ENCODE measurements at regions not wholly inside any gene's neighbourhood (a gene's known extent, or its start where the extent isn't known, plus 50 kb on each side); places are given as distances from the start of the nearest gene placed in this dataset.
"Not testable (repeated sequence)": the region's sequence is repeated elsewhere in the genome, so short reads cannot be mapped to it uniquely, and the experiment has no call there.

DNA sequence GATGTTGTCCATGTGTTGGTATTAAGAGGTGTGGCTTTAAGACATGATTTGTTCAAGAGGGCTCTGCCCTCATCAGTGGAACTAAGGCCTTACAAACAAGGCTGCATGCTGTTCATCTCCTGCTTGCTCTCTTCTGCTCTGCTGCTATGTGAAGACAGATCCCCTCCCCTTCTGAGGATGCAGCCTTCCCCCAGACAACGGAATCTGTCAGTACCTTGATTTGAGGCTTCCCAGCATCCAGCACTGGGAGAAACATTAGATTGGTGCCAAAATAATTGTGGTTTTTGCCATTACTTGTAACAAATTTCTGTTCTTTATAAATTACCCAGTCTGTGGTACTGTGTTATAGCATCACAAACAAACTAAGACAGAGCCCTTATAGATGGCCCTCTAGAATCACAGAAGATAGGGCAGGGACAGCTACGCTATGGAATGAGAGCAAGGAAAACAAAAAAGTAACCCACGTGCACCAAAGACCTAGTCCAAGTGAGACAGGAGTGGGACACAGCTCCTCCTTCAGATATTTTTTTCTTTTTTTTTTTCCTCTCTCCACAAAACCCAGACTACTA, 151.5 kb upstream of the RXFP2 start:
- no peak for ATAC-seq
- no peak for DNase-seq
- intact Hi-C loops (cut with DNase I) = no loop called here

DNA sequence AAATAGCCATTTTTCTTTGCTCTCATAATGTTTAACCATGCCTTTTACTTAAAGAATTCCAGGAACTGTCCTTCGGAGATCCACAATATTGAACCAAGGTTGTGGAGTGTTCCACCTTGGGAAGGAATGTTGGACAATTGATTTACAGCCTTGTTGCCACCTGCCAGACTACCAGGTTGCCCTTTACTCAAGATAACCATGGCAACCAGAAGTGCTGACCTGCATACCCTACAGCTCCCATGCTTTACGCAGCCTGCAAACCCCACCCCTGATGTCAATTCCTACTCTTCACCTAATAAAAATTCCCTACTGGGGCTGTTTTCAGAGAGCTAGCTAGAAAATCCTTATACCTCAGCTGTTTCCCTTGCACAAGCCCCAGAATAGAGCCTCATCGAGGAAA, 151.0 kb upstream of the RXFP2 start:
- DNase-seq (no peak), ATAC-seq (no peak)
- intact Hi-C loops (cut with DNase I) = no loop called here

DNA sequence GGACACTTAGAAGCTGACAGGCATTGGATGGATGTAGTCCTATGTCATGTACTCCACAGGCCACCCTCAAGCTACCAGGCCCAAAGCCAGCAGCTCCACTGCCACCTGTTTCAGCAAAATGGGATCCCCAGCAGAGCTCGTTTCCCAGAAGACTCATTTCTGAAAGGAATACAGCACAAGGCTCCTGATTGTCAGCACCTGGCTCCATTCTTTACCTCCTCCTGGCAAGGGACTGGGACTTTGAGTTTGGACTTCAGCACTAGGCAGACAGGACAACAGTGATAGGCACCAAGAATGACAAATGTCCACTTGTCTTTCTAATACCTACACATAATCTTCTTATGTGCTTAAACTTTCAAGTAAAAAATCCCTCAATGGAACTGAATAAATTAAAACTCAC, 150.4 kb upstream of the RXFP2 start:
- ATAC-seq (no peak), DNase-seq (no peak)
- intact Hi-C loops (cut with DNase I) = no loop called here

DNA sequence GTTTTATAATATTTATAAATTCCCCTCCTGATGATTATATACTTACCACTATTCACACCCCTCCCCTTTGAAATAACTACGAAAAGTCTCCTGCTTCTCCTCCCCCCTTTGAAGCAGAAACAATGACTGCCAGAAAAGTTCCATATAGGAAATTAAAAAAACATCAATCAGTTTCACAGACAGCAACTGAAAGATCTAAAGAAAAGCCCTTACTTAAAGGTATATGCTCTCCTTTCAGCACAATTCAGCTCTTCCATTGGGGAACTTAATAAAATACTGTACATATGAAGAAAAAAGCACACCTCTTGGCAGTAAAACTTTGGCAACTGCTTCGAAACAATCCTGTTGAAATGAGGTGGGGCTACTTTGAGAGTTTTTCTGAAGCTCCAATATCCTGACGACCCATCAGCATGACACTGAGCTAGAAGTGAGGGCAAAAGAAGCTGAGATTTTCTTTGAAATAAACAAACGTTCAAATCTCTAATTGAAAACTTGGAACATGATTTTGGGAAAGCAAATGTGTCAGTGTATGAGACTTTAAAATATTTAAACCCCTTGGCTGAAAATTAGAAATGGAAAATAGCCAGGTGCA, 147.6 kb upstream of the RXFP2 start:
- DNase-seq (no peak), ATAC-seq (no peak)
- intact Hi-C loops (cut with DNase I) = no loop called here

DNA sequence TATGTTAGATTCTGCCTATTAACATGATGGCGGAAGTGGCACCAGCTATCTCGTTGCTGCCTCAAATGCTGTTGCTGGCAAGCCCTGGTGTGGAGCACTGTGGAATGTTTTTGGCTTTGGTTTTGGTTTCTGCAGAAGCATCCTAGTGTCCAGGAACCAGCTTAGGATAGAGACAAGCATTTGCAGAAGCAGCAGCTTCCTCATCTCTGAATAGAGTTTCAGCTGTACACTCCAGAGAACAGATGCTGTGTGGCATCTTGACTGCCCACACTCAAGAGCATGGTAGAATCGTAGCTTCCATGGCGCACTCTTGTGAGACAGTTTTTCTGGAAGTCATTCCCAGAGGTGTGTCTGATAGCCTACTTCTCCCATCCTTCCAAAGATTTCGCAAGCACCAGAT, 145.3 kb upstream of the RXFP2 start:
- intact Hi-C loops (cut with DNase I) = no loop called here
- no peak for ATAC-seq
- no peak for DNase-seq

DNA sequence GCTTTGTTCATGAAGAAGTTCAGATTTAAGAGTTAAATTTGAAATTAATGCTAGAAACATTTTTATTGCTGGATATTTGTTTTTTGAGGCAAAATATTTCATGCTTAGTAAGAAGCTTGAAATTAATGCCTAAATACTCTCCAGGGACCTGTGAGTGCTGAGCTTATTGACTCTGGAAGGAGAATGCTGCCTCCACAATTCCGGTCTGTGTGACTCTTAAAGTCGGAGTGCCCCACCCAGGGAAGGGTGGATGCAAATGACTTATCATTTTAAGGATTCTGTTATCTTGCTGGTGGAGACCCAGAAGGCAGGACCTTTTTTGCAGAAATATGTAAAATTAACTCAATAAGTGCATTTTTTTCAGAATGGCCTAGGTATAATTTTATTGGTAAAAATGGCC, 143.8 kb upstream of the RXFP2 start:
- no peak for DNase-seq
- intact Hi-C loops (cut with DNase I) = no loop called here
- ATAC-seq = peak in 1 of 2 donors; percentile 47

DNA sequence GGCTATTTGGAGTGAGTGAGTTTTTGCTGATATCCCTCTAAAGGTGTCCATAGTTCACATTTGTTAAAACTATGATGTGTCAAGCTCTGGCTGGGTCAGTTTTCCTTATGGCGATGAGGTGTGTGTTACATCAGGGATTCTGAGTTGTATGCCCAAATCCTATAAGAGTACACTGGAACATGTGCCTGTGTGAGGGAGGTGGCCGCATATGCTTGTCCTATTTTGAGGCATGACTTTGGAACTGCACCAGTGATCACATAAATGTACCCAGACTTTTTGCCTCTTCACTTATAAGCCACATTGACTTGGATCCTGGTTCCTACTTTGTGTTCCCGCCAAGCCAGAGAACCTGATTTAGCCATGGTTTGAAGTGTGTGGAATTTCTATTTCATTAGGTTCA, 140.3 kb upstream of the RXFP2 start:
- ATAC-seq (no peak), DNase-seq (no peak)
- intact Hi-C loops (cut with DNase I) = no loop called here

DNA sequence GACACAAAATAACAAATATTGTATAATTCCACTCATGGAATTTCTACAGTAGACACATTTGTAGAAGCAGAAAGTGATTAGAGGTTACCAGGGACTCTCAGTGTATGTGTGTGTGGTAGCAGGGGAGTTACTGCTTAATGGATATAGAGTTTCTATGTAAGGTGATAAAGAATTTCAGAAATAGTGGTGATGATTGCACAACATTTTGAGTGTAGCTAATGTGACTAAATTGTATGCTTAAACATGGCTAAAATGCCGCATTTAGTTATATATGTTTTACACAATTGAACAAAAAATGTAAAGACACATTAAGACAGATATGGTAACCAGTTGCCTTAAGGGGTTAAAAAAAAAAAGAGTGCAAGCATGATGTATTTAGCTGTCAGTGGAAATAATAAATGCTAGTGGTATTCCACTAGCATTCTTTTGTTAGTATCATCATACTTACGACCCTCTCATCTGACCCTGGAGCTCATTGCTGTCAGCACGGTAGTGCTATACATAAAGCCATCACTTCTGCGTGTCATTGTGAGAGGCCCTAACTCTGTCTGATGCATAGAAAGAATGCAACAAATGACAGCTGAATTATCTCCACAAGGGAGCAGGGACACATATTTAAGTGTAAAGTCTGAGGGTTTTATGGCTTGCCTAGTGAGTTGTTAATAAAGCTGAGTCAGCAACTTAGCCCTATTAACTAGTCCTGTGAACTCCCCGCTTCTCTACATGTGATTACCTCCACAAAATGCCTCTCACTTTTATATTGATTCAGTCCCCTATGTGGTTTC, 134.1 kb upstream of the RXFP2 start:
- intact Hi-C loops (cut with DNase I) = no loop called here
- DNase-seq (no peak), ATAC-seq (no peak)

DNA sequence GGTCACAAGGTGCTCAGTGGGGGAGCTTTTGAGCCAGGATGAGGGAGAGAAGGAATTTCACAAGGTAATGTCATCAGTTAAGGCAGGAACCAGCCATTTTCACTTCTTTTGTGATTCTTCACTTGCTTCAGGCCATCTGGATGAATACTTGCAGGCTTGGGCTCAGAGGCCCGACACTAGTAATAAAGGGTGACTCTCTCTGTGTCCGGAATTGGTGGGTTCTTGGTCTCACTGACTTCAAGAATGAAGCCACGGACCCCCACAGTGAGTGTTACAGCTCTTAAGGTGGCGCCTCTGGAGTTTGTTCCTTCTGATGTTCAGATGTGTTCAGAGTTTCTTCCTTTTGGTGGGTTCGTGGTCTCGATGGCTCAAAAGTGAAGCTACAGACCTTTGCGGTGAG, 131.8 kb upstream of the RXFP2 start:
- DNase-seq; ATAC-seq; intact Hi-C loops (cut with DNase I): not testable (repeated sequence)

DNA sequence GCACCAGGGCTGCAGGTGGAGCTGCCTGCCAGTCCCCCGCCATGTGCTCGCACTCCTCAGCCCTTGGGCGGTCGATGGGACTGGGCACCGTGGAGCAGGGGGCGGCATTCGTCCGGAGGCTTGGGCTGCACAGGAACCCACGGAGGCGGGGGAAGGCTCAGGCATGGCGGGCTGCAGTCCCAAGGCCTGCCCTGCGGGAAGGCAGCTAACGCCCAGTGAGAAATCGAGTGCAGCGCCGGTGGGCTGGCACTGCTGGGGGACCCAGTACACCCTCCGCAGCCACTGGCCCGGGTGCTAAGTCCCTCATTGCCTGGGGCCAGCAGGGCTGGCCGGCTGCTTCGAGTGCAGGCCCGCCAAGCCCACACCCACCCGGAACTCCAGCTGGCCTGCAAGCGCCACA, 130.5 kb upstream of the RXFP2 start:
- intact Hi-C loops (cut with DNase I); DNase-seq; ATAC-seq: not testable (repeated sequence)

DNA sequence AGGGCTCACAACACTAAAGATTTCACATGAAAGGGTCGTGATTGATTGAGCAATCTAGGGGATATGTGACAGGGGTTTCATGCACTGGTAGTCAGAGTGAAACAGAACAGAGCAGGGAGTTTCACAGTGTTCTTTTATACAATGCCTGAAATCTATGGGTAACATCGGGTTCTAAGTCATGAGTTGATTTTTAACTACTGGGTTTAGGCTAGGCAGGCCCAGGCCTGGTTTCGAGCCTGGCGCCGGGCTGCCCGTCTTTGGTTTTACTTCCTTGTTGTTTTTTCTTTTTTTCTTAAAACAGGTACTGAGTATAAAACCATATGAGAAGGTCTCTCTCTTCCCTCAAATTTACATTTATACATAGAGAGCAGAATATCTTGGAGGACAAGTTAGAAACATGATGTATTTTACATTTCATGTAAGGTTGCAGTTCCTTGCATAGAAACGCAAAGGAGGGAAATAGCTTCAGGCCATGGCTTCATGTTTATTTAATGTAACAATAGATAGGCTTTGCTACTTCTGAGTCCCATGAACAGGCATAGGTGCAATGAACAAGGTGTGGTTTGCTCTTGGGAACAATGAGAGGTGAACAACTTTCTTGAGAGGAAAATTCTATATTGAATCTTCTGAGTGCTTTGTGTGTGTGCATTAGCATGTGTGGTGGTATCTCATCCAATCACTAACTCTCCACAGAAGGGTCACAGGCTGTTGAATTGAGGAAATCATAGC, 128.9 kb upstream of the RXFP2 start:
- no peak for ATAC-seq
- no peak for DNase-seq
- intact Hi-C loops (cut with DNase I) = no loop called here

DNA sequence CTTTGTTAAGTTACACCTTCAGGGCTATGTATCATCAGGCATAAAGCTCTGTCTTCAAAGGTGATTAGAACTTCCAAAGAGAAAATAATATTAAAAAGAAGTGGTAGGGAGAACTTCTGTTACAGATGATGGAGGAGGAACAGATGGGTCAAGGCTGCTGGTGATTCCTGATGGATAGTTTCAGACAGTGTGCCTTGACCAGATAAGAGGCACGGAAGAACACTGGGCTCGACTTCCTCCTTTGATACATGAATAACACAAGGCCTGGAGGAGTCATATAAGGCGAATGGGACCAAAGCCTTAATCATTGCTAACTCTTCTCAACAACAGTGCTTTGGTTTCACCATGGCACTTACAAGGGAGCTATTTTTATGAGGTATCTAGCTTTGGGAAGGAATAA, 128.1 kb upstream of the RXFP2 start:
- DNase-seq (no peak), ATAC-seq (no peak)
- intact Hi-C loops (cut with DNase I) = no loop called here

DNA sequence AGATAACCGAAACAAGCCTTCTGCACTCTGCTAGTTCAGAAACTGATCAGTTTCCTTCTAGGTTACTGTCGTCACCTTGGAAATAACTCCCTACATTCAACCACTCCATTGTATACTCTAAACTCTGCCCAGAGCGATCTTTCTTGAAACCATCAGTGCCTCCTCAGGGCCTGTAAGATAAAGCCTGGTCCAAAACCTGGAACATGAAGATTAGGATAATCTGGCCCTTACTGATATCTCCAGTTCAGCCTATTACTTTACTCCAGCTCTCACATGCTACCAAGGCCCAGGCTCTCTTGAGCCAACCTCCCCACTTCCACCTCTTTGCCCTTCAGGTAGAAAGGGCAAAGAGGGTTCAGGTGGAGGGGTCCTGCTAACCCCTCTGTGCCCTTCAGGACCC, 125.3 kb upstream of the RXFP2 start:
- no peak for ATAC-seq
- intact Hi-C loops (cut with DNase I) = no loop called here
- DNase-seq = no peak

DNA sequence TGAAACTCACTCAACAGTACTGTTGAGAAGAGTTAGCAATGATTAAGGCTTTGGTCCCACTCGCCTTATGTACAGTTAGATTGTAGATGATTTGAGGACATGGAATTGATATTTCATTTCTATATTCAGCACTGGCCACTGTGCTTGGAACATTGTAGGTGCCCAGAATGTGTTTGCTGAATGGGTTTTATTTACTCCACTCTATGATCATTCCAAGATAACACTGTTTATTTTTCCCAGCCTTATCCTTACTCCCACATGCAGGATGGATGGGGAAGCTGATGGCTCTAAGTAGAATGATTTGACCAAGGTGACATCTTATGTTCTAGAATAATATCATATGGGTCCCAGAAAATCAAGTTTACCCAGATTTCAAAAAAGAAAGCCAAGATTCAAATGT, 124.6 kb upstream of the RXFP2 start:
- DNase-seq (no peak), ATAC-seq (no peak)
- intact Hi-C loops (cut with DNase I) = no loop called here

DNA sequence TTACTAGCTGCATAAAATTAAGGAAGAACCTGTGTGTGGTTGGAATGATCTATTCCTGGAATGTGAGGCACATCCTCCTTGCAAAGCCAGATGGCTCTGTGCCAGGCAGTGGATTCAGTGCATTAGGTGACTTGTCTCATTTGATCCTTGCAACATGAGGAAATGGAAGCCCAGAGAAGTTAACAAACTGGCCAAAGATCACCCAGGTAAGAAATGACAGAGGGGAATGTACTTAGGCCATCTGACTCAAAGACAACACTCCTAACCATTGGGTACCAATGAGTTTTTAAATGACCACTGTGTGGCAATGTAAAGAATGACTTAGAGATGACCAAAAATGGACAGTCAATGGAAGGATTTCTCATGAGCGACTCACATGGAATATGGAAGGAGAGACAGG, 114.2 kb upstream of the RXFP2 start:
- intact Hi-C loops (cut with DNase I) = no loop called here
- ATAC-seq (no peak), DNase-seq (no peak)

DNA sequence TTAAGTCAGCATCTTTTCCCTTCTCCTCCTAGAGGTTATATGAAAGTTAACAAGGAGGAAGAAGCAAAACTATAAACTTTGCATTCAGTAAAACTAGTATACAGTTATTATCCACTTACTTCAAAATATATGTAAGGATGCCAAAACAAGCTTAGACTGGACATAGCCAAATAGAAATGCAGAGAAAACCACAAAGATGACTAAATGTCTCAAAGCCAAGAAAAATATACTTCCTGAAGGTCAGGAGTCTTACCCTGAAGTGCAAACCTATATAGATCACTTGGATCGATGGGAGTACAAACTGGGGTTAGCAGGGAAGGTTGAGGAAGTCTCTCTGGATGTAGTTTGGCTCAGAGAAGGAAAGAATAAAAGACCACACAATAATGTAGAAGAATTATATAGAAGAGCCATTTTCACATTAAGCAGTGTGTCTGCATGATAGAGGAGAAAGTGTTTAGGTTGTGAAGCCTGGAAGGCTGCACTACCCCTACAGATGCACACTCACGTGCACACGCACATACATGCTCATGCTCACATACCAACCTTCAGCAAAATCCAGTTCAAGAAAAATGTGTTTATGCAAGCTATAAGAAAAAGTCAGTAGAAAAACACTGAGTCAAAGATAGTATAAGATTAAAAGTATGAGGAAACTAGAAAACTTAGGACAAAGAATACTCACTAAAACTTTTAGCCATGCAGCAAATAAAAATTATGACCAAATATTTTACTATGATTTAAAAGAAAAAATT, 112.1 kb upstream of the RXFP2 start:
- ATAC-seq (no peak), DNase-seq (no peak)
- intact Hi-C loops (cut with DNase I) = no loop called here

DNA sequence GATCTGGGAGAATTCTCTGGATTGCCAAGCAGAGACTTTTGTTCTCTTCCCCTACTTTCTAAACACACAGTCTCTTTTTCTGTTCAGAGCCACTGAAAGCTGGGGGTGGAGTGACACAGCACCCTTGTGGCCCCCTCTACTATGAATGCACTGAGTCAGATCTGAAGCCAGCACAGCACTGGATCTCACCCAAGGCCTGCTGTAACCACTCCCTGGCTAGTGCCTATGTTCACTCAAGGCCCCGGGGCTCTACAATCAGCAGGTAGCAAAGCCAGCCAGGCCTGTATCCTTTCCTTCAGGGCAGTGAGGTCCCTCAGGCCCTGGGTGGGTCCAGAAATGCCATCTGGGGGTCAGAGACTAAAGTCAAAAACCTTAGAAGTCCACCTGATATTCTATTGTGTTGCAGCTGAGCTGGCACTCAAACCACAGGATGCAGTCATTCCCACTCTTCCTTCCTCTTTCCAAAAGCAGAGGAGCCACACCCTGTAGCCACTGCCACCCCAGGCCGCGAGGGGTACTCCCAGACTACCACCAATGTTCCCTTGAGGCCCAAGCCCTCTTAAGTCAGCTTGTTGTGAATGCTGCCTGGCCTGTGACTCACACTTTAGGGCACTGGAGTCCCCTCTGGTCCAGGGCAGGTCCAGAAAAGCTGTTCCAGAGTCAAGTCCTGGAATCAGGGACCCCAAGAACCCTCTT, 110.1 kb upstream of the RXFP2 start:
- peak; percentile 42 for DNase-seq
- intact Hi-C loops (cut with DNase I) = no loop called here

DNA sequence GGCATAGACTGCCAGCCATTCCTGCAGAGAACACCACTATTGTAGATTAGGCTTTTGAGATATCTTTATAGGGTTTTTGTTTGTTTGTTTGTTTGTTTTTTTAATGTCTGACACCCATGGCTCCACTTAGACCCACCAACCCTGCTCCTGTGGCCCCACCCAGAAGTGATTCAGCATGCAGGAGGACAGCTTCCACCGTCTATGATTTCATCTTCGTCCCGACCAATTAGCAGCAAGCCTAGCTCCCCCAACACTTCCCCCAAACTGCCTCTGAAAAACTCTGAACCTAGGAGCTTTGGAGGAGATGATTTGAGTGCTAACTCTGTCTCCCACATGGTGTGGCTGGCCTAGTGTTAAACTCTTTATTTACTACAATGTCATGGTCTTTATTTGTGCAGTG, 108.3 kb upstream of the RXFP2 start:
- intact Hi-C loops (cut with DNase I) = no loop called here
- ATAC-seq (no peak), DNase-seq (no peak)

More for the DNA sequence above, 110.1 kb upstream of the RXFP2 start:
- peak in 1 of 2 donors; percentile 55 for ATAC-seq

DNA sequence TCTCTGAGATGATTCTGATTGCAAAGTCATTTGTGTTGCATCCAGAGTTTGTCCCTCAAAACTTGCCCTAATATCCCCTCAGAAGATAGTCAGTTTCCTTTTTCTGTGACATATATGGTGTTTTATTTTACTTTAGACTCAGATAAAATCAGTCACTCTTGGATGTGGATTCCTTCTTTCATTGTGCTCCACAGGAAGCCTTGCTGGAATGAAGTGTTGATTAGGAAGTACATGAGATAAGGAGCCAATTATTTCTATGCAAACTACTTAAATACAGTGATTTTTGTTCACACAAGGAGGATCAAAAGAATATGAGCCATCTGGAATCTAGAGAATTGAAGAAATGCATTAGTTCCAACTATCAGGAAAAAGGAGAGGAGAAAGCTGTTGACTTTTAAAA, 107.6 kb upstream of the RXFP2 start:
- ATAC-seq = no peak
- intact Hi-C loops (cut with DNase I) = no loop called here
- DNase-seq = no peak

Measured in left cardiac atrium (tissue), 4 donors.